ENCODE measurements at regions not wholly inside any gene's neighbourhood (a gene's known extent, or its start where the extent isn't known, plus 50 kb on each side); places are given as distances from the start of the nearest gene placed in this dataset.

DNA sequence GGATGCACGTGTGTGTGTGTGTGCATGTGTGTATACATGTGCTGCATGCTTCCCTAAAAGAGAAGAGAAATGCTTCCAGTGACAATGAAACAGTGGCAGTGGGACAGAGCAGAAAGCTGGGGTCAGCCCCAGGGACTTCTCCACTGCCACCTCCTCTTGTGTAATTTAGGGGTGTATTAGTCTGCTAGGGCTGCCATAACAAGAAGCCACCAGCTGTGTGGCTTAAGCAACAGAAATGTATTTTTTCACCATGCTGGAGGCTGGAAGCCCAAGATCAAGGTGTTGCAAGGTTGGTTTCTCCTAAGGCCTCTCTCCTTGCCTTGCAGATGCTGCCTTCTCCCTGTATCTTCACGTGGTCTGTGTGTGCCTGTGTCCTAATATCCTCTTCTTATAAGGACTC, 190.5 kb downstream of the CXCL12 start:
- no peak for DNase-seq (ENCODE audit: low read depth, low spot score)
- H3K27ac ChIP-seq (ENCODE audit: low read length) = no peak overlapping the region
- TF ChIP-seq POLR2AphosphoS5 (IDR thresholded peaks at IDR 0.05; ENCODE audit: low read depth, low read length) (no peak), TCF7L2 (IDR thresholded peaks at IDR 0.05; ENCODE audit: low read depth, low read length) (no peak)
- TF ChIP-seq, protein P1, sequence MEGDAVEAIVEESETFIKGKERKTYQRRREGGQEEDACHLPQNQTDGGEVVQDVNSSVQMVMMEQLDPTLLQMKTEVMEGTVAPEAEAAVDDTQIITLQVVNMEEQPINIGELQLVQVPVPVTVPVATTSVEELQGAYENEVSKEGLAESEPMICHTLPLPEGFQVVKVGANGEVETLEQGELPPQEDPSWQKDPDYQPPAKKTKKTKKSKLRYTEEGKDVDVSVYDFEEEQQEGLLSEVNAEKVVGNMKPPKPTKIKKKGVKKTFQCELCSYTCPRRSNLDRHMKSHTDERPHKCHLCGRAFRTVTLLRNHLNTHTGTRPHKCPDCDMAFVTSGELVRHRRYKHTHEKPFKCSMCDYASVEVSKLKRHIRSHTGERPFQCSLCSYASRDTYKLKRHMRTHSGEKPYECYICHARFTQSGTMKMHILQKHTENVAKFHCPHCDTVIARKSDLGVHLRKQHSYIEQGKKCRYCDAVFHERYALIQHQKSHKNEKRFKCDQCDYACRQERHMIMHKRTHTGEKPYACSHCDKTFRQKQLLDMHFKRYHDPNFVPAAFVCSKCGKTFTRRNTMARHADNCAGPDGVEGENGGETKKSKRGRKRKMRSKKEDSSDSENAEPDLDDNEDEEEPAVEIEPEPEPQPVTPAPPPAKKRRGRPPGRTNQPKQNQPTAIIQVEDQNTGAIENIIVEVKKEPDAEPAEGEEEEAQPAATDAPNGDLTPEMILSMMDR (IDR thresholded peaks at IDR 0.05) = no peak
- intact Hi-C loops (cut with micrococcal nuclease; ENCODE audit: unreplicated experiment) = no loop called here
- BruUV-seq (replicated peaks) = no TSS peak
- H3K27me3 ChIP-seq (ENCODE audit: control insufficient read depth, insufficient read depth, low read length) = no peaks in the 10 kb centered on the region
- in situ Hi-C loops (cut with HindIII; ENCODE audit: low pct_unique_long_range_greater_than_20kb, low sequenced_read_pairs) = no loop called here
- H3K9me3 ChIP-seq (ENCODE audit: control insufficient read depth, insufficient read depth, low read depth, low read length) = no peaks in the 10 kb centered on the region
- no peak for ATAC-seq
- ChIA-PET POLR2A (no interaction called here), CTCF (no interaction called here)
- H3K4me1 ChIP-seq (ENCODE audit: control insufficient read depth, insufficient read depth, low read length) = no peaks in the 10 kb centered on the region
- no peaks in the 10 kb centered on the region for H3K36me3 ChIP-seq (ENCODE audit: control insufficient read depth, insufficient read depth, low read length)
- no peak overlapping the region for H3K4me3 ChIP-seq (ENCODE audit: low read depth in 2 of 2, low read length in 2 of 2)

DNA sequence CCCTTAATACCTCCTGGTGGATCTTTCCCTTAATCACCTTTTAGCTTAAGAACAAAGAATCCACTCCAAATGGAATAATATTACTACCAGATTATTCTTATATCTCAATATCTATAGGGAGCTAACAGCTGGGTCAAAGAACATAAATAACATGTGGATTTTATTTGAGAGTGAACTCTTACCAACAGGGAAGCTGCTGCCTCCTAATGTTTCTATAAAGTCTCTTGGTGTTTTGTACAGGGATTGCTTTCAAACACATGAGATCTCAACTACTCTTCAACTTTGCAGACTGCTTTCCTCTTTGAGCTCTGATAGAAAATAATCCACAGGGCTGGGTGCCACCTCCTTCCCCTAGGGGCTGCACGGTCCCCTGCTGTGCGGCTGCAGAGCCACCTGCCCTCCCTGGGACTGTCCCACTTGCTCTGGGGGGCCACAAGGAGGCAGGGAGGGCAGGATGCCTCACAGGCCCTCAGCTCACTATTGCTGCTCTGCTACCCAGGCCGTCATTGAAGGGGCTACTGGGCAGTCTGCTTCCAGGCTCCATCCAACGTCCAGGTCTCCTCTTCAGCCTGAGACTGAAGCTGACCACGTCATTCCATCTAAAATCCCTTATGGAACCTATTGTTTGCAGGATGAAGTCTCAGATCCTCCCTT, 191.2 kb downstream of the CXCL12 start:
- CTCF ChIA-PET = no interaction called here
- Histone ChIP-seq H3K36me3 (ENCODE audit: control insufficient read depth, insufficient read depth, low read length) (no peaks in the 10 kb centered on the region), H3K4me1 (ENCODE audit: control insufficient read depth, insufficient read depth, low read length) (no peaks in the 10 kb centered on the region), H3K4me3 (ENCODE audit: low read depth in 2 of 2, low read length in 2 of 2) (no peak overlapping the region), H3K9me3 (ENCODE audit: control insufficient read depth, insufficient read depth, low read depth, low read length) (no peaks in the 10 kb centered on the region), H3K27ac (ENCODE audit: low read length) (no peak overlapping the region), H3K27me3 (ENCODE audit: control insufficient read depth, insufficient read depth, low read length) (no peaks in the 10 kb centered on the region)
- in situ Hi-C loops (cut with HindIII; ENCODE audit: low pct_unique_long_range_greater_than_20kb, low sequenced_read_pairs) (no loop called here), intact Hi-C loops (cut with micrococcal nuclease; ENCODE audit: unreplicated experiment) (no loop called here)
- DNase-seq (ENCODE audit: low read depth, low spot score) = no peak
- TF ChIP-seq POLR2AphosphoS5 (IDR thresholded peaks at IDR 0.05; ENCODE audit: low read depth, low read length) = no peak
- TF ChIP-seq SIN3A (IDR thresholded peaks at IDR 0.05; ENCODE audit: borderline replicate concordance, insufficient read depth, low read depth, low read length) = no peak
- TF ChIP-seq TCF7L2 (IDR thresholded peaks at IDR 0.05; ENCODE audit: low read depth, low read length) = no peak
- no peak for ATAC-seq
- BruUV-seq (replicated peaks) = no TSS peak
- POLR2A ChIA-PET = no interaction called here

DNA sequence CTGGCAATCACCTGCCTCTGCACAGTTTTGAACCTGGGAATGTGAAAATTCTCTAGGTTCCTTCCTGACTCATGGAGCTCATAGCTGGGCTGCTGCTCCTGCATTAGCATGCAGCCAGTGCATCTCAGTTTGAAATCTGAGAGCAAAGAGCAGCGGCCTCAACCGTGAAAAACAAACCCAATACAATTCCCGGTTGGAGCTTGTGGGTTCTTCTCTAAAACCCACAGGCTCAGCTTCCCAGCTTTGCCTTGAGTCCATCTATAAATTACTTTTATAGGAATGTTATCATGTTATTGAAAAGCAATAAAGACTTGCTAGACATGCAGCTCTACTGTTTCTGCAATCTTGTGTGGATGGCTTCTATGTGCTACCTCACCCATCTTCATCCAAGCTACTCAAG, 191.7 kb downstream of the CXCL12 start:
- intact Hi-C loops (cut with micrococcal nuclease; ENCODE audit: unreplicated experiment) = no loop called here

More for the DNA sequence above, 191.7 kb downstream of the CXCL12 start:
- H3K27ac ChIP-seq (ENCODE audit: low read length) = no peak overlapping the region
- ChIA-PET CTCF (no interaction called here), POLR2A (no interaction called here)
- no peaks in the 10 kb centered on the region for H3K27me3 ChIP-seq (ENCODE audit: control insufficient read depth, insufficient read depth, low read length)
- in situ Hi-C loops (cut with HindIII; ENCODE audit: low pct_unique_long_range_greater_than_20kb, low sequenced_read_pairs) = no loop called here
- H3K36me3 ChIP-seq (ENCODE audit: control insufficient read depth, insufficient read depth, low read length) = no peaks in the 10 kb centered on the region
- no peaks in the 10 kb centered on the region for H3K4me1 ChIP-seq (ENCODE audit: control insufficient read depth, insufficient read depth, low read length)
- ATAC-seq (no peak), DNase-seq (ENCODE audit: low read depth, low spot score) (no peak)
- H3K9me3 ChIP-seq (ENCODE audit: control insufficient read depth, insufficient read depth, low read depth, low read length) = no peaks in the 10 kb centered on the region
- no peak for TF ChIP-seq POLR2AphosphoS5 (IDR thresholded peaks at IDR 0.05; ENCODE audit: low read depth, low read length)
- TF ChIP-seq SIN3A (IDR thresholded peaks at IDR 0.05; ENCODE audit: borderline replicate concordance, insufficient read depth, low read depth, low read length) = no peak
- TF ChIP-seq, protein P1 (IDR thresholded peaks at IDR 0.05) = no peak
- TF ChIP-seq, protein P2, sequence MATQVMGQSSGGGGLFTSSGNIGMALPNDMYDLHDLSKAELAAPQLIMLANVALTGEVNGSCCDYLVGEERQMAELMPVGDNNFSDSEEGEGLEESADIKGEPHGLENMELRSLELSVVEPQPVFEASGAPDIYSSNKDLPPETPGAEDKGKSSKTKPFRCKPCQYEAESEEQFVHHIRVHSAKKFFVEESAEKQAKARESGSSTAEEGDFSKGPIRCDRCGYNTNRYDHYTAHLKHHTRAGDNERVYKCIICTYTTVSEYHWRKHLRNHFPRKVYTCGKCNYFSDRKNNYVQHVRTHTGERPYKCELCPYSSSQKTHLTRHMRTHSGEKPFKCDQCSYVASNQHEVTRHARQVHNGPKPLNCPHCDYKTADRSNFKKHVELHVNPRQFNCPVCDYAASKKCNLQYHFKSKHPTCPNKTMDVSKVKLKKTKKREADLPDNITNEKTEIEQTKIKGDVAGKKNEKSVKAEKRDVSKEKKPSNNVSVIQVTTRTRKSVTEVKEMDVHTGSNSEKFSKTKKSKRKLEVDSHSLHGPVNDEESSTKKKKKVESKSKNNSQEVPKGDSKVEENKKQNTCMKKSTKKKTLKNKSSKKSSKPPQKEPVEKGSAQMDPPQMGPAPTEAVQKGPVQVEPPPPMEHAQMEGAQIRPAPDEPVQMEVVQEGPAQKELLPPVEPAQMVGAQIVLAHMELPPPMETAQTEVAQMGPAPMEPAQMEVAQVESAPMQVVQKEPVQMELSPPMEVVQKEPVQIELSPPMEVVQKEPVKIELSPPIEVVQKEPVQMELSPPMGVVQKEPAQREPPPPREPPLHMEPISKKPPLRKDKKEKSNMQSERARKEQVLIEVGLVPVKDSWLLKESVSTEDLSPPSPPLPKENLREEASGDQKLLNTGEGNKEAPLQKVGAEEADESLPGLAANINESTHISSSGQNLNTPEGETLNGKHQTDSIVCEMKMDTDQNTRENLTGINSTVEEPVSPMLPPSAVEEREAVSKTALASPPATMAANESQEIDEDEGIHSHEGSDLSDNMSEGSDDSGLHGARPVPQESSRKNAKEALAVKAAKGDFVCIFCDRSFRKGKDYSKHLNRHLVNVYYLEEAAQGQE (IDR thresholded peaks at IDR 0.05; ENCODE audit: insufficient read depth in 1 of 2, low read depth in 2 of 2, low read length in 1 of 2) = no peak
- no peak for TF ChIP-seq TCF7L2 (IDR thresholded peaks at IDR 0.05; ENCODE audit: low read depth, low read length)
- no TSS peak for BruUV-seq (replicated peaks)
- no peak overlapping the region for H3K4me3 ChIP-seq (ENCODE audit: low read depth in 2 of 2, low read length in 2 of 2)
